GM23338 (cell line): ENCODE measurements at regions not wholly inside any gene's neighbourhood (a gene's known extent, or its start where the extent isn't known, plus 50 kb on each side); places are given as distances from the start of the nearest gene placed in this dataset.

ENCODE experiments used
- CREB1 ChIP-seq: fragments of 250-450 bp; sonication (Bioruptor Pico); IDR thresholded peaks from 2 replicates; pipeline ENCODE4 v1.5.0; 2020; ENCODE audit warnings: low read depth, mild to moderate bottlenecking, moderate library complexity
- CTCF ChIP-seq, 2 experiments: fragments of 200-600 bp in 1 of 2; sonication (generic) in 1 of 2; conservative IDR thresholded peaks; 2 replicates each; pipeline versions ENCODE4 v1.5.1 to v1.6.1; 2016 to 2017; ENCODE audit warnings: antibody characterized with exemption in 2 of 2, low read depth in 2 of 2, mild to moderate bottlenecking in 2 of 2, moderate library complexity in 1 of 2
- EZH2 ChIP-seq: fragments of 200-600 bp; sonication (generic); IDR thresholded peaks from one replicate; pipeline ENCODE4 v1.8.0; 2017; ENCODE audit warnings: antibody characterized with exemption, mild to moderate bottlenecking, low read depth; ENCODE audit not compliant: unreplicated experiment
- EZH2phosphoT487 ChIP-seq: fragments of 200-600 bp; sonication (generic); IDR thresholded peaks from one replicate; pipeline ENCODE4 v1.8.1; 2018; ENCODE audit warnings: antibody characterized with exemption; ENCODE audit not compliant: unreplicated experiment
- POLR2AphosphoS5 ChIP-seq: IDR thresholded peaks from 2 replicates; pipeline ENCODE4 v1.6.1; 2016; ENCODE audit warnings: antibody characterized with exemption, low read depth
- REST ChIP-seq: IDR thresholded peaks from one replicate; pipeline ENCODE4 v1.6.1; 2018; ENCODE audit warnings: antibody characterized with exemption; ENCODE audit not compliant: unreplicated experiment

- no peak for TF ChIP-seq CTCF (conservative IDR thresholded peaks at IDR 0.05; ENCODE audit: low read depth in 2 of 2)
- no peak for TF ChIP-seq POLR2AphosphoS5
- no peak for TF ChIP-seq EZH2
- TF ChIP-seq CREB1 (CRISPR knock-in tag): no peak
- TF ChIP-seq REST: no peak
- no peak for TF ChIP-seq EZH2phosphoT487
These were observed 1221.4 kb downstream of the GATA3 start for GRCh38 chr10:9275861-9276260.
